ENCODE measurements at regions not wholly inside any gene's neighbourhood (a gene's known extent, or its start where the extent isn't known, plus 50 kb on each side); places are given as distances from the start of the nearest gene placed in this dataset.

- 95 to 96% methylated on average over 9 of the region's 9 CpGs for WGBS, 2 donors
- no peak for DNase-seq (ENCODE audit: low spot score in 2 of 2)
- no peak overlapping the region for H3K4me3 ChIP-seq (ENCODE audit: low read depth, poor library complexity, severe bottlenecking)
- intact Hi-C loops (cut with DNase I; ENCODE audit: low total_unique reads): no loop called here
- no peak for TF ChIP-seq CTCF (IDR thresholded peaks at IDR 0.05)
- no peak for TF ChIP-seq POLR2A (IDR thresholded peaks at IDR 0.05)
These were observed 273.8 kb downstream of the RPS6KC1 start for GRCh38 chr1:213324859-213325258.

GRCh38 chr1:213325482-213325881, 274.4 kb downstream of the RPS6KC1 start:
- DNase-seq (ENCODE audit: low spot score in 2 of 2): no peak
- intact Hi-C loops (cut with DNase I; ENCODE audit: low total_unique reads): no loop called here
- 86 to 87% methylated on average over 9 of the region's 9 CpGs for WGBS, 2 donors
- H3K4me3 ChIP-seq (ENCODE audit: low read depth, poor library complexity, severe bottlenecking): no peak overlapping the region
- no peak for TF ChIP-seq CTCF (IDR thresholded peaks at IDR 0.05)
- no peak for TF ChIP-seq POLR2A (IDR thresholded peaks at IDR 0.05)

- WGBS, 2 donors: 52 to 69% methylated on average over 2 of the region's 2 CpGs
- intact Hi-C loops (cut with DNase I; ENCODE audit: low total_unique reads): no loop called here
- no peak overlapping the region for H3K4me3 ChIP-seq (ENCODE audit: low read depth, poor library complexity, severe bottlenecking)
- DNase-seq (ENCODE audit: low spot score in 2 of 2): no peak
- TF ChIP-seq CTCF (IDR thresholded peaks at IDR 0.05) (no peak), POLR2A (IDR thresholded peaks at IDR 0.05) (no peak)
These were observed 275.4 kb downstream of the RPS6KC1 start for GRCh38 chr1:213326281-213327016.

GRCh38 chr1:213327017-213327667, 276.1 kb downstream of the RPS6KC1 start:
- intact Hi-C loops (cut with DNase I; ENCODE audit: low total_unique reads): no loop called here
- DNase-seq (ENCODE audit: low spot score in 2 of 2): peak; percentile 52 to 88
- no peak for TF ChIP-seq POLR2A (IDR thresholded peaks at IDR 0.05)
- TF ChIP-seq CTCF (IDR thresholded peaks at IDR 0.05): no peak
- 37 to 54% methylated on average over 5 of the region's 5 CpGs for WGBS, 2 donors
- no peak overlapping the region for H3K4me3 ChIP-seq (ENCODE audit: low read depth, poor library complexity, severe bottlenecking)

- intact Hi-C loops (cut with DNase I; ENCODE audit: low total_unique reads): loop anchor here (5.0 kb wide), 1 partner anchor 1473 kb away; no protein-coding TSS in a partner anchor
- TF ChIP-seq CTCF (IDR thresholded peaks at IDR 0.05) (no peak), POLR2A (IDR thresholded peaks at IDR 0.05) (no peak)
- no peak overlapping the region for H3K4me3 ChIP-seq (ENCODE audit: low read depth, poor library complexity, severe bottlenecking)
- no peak for DNase-seq (ENCODE audit: low spot score in 2 of 2)
- whole genome bisulfite sequencing, 2 donors: 85 to 87% methylated on average over 11 of the region's 11 CpGs
These were observed 278.5 kb downstream of the RPS6KC1 start for GRCh38 chr1:213329406-213330008.

Data from lower leg skin (tissue), 4 donors.